GM12878 (cell line): ENCODE measurements at regions not wholly inside any gene's neighbourhood (a gene's known extent, or its start where the extent isn't known, plus 50 kb on each side); places are given as distances from the start of the nearest gene placed in this dataset.

Experiments used
- ATAC-seq: fragments of 200-7000 bp; cut with Tn5 transposase; 3 replicates; pipeline ENCODE4 v1.9.1; 2020; ENCODE audit warnings: mild to moderate bottlenecking, moderate library complexity
- BruUV-seq: library from RNA; stranded (reverse); fragments of 400-500 nt; replicated peaks from 2 replicates; lab custom pipeline; 2021; lab: Mats Ljungman, UMichigan
- CTCF ChIA-PET: fragments of 300-600 bp; sonication (Branson Sonifier 250); formaldehyde crosslinking; extraction: SDS; loops from one replicate; lab custom pipeline; 2021; ENCODE audit warnings: inconsistent platforms; lab: Yijun Ruan, JAX
- POLR2A ChIA-PET: fragments of 350-600 bp; formaldehyde crosslinking; extraction: SDS; loops from one replicate; lab custom pipeline; 2021; ENCODE audit warnings: inconsistent platforms; lab: Charles Lee
- RAD21 ChIA-PET: fragments of 300-600 bp; sonication (Branson Sonifier 250); formaldehyde crosslinking; loops from one replicate; lab custom pipeline; 2023; ENCODE audit warnings: antibody characterized with exemption; ENCODE audit not compliant: unreplicated experiment; lab: Charles Lee
- SMC1A ChIA-PET: fragments of 300-600 bp; sonication (Branson Sonifier 250); formaldehyde crosslinking; loops from one replicate; lab custom pipeline; 2023; ENCODE audit not compliant: unreplicated experiment, uncharacterized antibody; lab: Charles Lee
- DNase-seq: peaks from one replicate; pipeline ENCODE4 v3.0.0-alpha.2; 2011; ENCODE audit warnings: low read depth, low spot score
- FAIRE-seq: peaks from 3 replicates; lab custom pipeline; 2011; peaks lifted over from hg19 to GRCh38; lab: Jason Lieb, UNC
- H2AFZ ChIP-seq: 2 replicates; pipeline ENCODE4 v1.6.0; 2011; ENCODE audit warnings: low read depth, low read length, control low read depth; ENCODE audit not compliant: control insufficient read depth
- H3K27ac ChIP-seq: 2 replicates; pipeline ENCODE4 v1.5.1; 2011; ENCODE audit warnings: control low read depth; ENCODE audit not compliant: control insufficient read depth, insufficient read depth
- H3K27me3 ChIP-seq, 2 experiments: replicated peaks in 1 of 2; 2 replicates each; pipeline versions ENCODE4 v1.6.0 to v1.6.1; 2011; ENCODE audit warnings: low read length in 1 of 2; ENCODE audit not compliant: control insufficient read depth in 2 of 2, insufficient read depth in 2 of 2
- H3K36me3 ChIP-seq, 2 experiments: 2 replicates each; pipeline ENCODE4 v1.5.1; 2011; ENCODE audit warnings: low read length in 1 of 2; ENCODE audit not compliant: control insufficient read depth in 2 of 2, insufficient read depth in 2 of 2
- H3K4me1 ChIP-seq: 2 replicates; pipeline ENCODE4 v1.6.1; 2011; ENCODE audit warnings: mild to moderate bottlenecking, low read length, moderate library complexity, mixed read lengths; ENCODE audit not compliant: control insufficient read depth, insufficient read depth
- H3K4me2 ChIP-seq: 2 replicates; pipeline ENCODE4 v1.6.0; 2011; ENCODE audit warnings: control low read depth; ENCODE audit not compliant: control insufficient read depth, insufficient read depth
- H3K4me3 ChIP-seq: fragments of 200-600 bp; sonication (generic); 2 replicates; pipeline ENCODE4 v1.5.1; 2016
- H3K79me2 ChIP-seq: 2 replicates; pipeline ENCODE4 v1.6.0; 2011; ENCODE audit warnings: low read length; ENCODE audit not compliant: control insufficient read depth, insufficient read depth
- H3K9ac ChIP-seq: 2 replicates; pipeline ENCODE4 v1.8.0; 2011; ENCODE audit warnings: low read length, control low read depth, mixed read lengths; ENCODE audit not compliant: control insufficient read depth, insufficient read depth
- H3K9me3 ChIP-seq: replicated peaks from 3 replicates; pipeline ENCODE4 v1.5.1; 2011; ENCODE audit warnings: mild to moderate bottlenecking, low read length; ENCODE audit not compliant: control insufficient read depth, insufficient read depth
- H4K20me1 ChIP-seq: 2 replicates; pipeline ENCODE4 v1.6.0; 2011; ENCODE audit not compliant: control insufficient read depth, insufficient read depth
- ATF7 ChIP-seq: fragments of 450-650 bp; IDR thresholded peaks from 2 replicates; pipeline ENCODE4 v1.6.1; 2016; ENCODE audit warnings: low read depth, mild to moderate bottlenecking
- BHLHE40 ChIP-seq, 2 experiments: fragments of 450-650 bp in 1 of 2; IDR thresholded peaks; 2 replicates each; pipeline ENCODE4 v1.6.1; 2011 to 2017; ENCODE audit warnings: low read depth in 2 of 2, borderline replicate concordance in 1 of 2, improper control_type of control experiment in 1 of 2, low read length in 1 of 2, mild to moderate bottlenecking in 1 of 2
- CBX3 ChIP-seq: fragments of 200-600 bp; sonication (generic); IDR thresholded peaks from 2 replicates; pipeline ENCODE4 v1.6.1; 2016; ENCODE audit warnings: low read depth, borderline replicate concordance
- FOS ChIP-seq: IDR thresholded peaks from 3 replicates; pipeline ENCODE4 v1.6.1; 2011; ENCODE audit warnings: borderline replicate concordance; ENCODE audit not compliant: insufficient read length; ENCODE audit errors: extremely low read depth
- GABPA ChIP-seq: IDR thresholded peaks from 2 replicates; pipeline ENCODE4 v1.6.1; 2014; ENCODE audit warnings: antibody characterized with exemption, low read depth, mild to moderate bottlenecking, inconsistent platforms
- HDAC2 ChIP-seq: fragments of 200-600 bp; sonication (generic); IDR thresholded peaks from 2 replicates; pipeline ENCODE4 v1.6.1; 2017
- KLF5 ChIP-seq: fragments of 450-650 bp; IDR thresholded peaks from 2 replicates; pipeline ENCODE4 v1.6.1; 2014; ENCODE audit warnings: mild to moderate bottlenecking; ENCODE audit not compliant: partially characterized antibody
- MLLT1 ChIP-seq: fragments of 450-650 bp; IDR thresholded peaks from 2 replicates; pipeline ENCODE4 v1.6.1; 2016; ENCODE audit warnings: mild to moderate bottlenecking
- MTA2 ChIP-seq: fragments of 450-650 bp; IDR thresholded peaks from 2 replicates; pipeline ENCODE4 v1.6.1; 2016; ENCODE audit warnings: low read depth, mild to moderate bottlenecking, moderate library complexity
- MTA3 ChIP-seq: IDR thresholded peaks from 2 replicates; pipeline ENCODE4 v1.6.1; 2012; ENCODE audit warnings: low read length, inconsistent platforms, borderline replicate concordance
- PML ChIP-seq: IDR thresholded peaks from 2 replicates; pipeline ENCODE4 v1.6.1; 2012; ENCODE audit warnings: low read length, inconsistent platforms
- SRF ChIP-seq, 2 experiments: IDR thresholded peaks; 2 replicates each; pipeline ENCODE4 v1.6.1; 2011; ENCODE audit warnings: low read depth in 2 of 2, low read length in 2 of 2, mild to moderate bottlenecking in 1 of 2, moderate library complexity in 1 of 2
- WGBS: methylation state at CpG from one replicate; pipeline ENCODE4 v1.1.6; 2016; ENCODE audit warnings: low lambda C conversion rate; ENCODE audit not compliant: insufficient replicate concordance, insufficient coverage; ENCODE audit errors: missing lambda C conversion rate; 5-methylcytosine and 5-hydroxymethylcytosine counted together
- in situ Hi-C: fragments of 300-500 bp; cut with MboI; formaldehyde crosslinking; loops from 9 replicates; pipeline ENCODE4 v1.14.3; 2018; ENCODE audit warnings: mixed read lengths
- intact Hi-C: fragments of 100-400 bp; cut with micrococcal nuclease; formaldehyde crosslinking; loops from one replicate; pipeline ENCODE4 v1.14.2; 2022; ENCODE audit not compliant: unreplicated experiment

DNA sequence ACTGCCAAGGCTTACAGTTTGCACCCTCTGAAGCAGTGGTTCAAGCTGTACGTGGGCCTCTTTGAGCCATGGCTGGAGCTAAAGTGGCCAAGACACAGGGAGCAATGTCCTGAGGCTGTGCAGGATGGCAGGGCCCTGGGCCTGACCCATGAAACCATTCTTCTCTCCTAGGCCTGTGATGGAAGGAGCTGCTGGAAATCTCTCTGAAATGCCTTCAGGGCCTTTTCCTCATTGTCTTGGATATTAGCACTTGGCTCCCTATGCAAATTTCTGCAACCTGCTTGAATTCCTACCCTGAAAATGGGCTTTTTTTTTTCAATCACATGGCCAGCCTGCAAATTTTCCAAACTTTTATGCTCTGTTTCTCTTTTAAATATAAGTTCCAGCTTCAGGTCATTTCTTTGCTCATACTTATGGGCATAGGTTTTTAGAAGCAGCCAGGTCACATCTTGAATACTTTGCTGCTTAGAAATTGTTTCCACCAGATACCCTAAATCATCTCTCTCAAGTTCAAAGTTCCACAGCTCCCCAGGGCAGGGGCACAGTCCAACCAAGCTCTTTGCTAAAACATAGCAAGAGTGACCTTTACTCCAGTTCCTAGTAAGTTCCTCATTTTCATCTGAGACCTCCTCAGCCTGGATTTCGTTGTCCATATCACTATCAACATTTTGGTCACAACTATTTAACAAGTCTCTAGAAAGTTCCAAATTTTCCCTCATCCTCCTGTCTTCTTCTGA, 138.3 kb downstream of the OSTF1 start:
- RAD21 ChIA-PET = no interaction called here
- WGBS = 0% methylated on average over 2 of the region's 2 CpGs
- SMC1A ChIA-PET = no interaction called here
- no TSS peak for BruUV-seq
- in situ Hi-C loops = no loop called here
- H3K9me3 ChIP-seq = no peaks in the 10 kb centered on the region
- H4K20me1 ChIP-seq = no peaks in the 10 kb centered on the region
- no peak overlapping the region for H2AFZ ChIP-seq
- no peak for FAIRE-seq
- CTCF ChIA-PET = no interaction called here
- no peak overlapping the region for H3K9ac ChIP-seq
- DNase-seq = no peak
- H3K79me2 ChIP-seq = no peaks in the 10 kb centered on the region
- ATAC-seq = no peak
- H3K4me2 ChIP-seq = no peak overlapping the region
- TF ChIP-seq BHLHE40 (IDR thresholded peaks at IDR 0.05; ENCODE audit: borderline replicate concordance in 1 of 2, low read depth in 2 of 2, low read length in 1 of 2) (no peak), HDAC2 (no peak), GABPA (no peak), MTA3 (no peak), FOS (no peak), MLLT1 (no peak), PML (no peak), ATF7 (no peak), MTA2 (no peak), SRF (IDR thresholded peaks at IDR 0.05; ENCODE audit: low read depth in 2 of 2, low read length in 2 of 2) (no peak), KLF5 (no peak), CBX3 (no peak)
- TF ChIP-seq, all 136 proteins: peak for 0
- Histone ChIP-seq H3K36me3 (no peaks in the 10 kb centered on the region), H3K4me3 (no peak overlapping the region), H3K27ac (no peak overlapping the region), H3K4me1 (no peaks in the 10 kb centered on the region), H3K27me3 (no peaks in the 10 kb centered on the region)
- POLR2A ChIA-PET = no interaction called here
- intact Hi-C loops = no loop called here
